CD4-positive, CD25-positive, alpha-beta regulatory T cell (primary cell): ENCODE measurements at regions not wholly inside any gene's neighbourhood (a gene's known extent, or its start where the extent isn't known, plus 50 kb on each side); places are given as distances from the start of the nearest gene placed in this dataset.

Experiments used
- ATAC-seq, 2 donors: fragments of 150-1000 bp; cut with Tn5 transposase; one replicate each; pipeline ENCODE4 v1.10.0; 2021; ENCODE audit warnings: low read depth in 2 of 2, moderate number of reproducible peaks in 2 of 2, moderate library complexity in 1 of 2
- DNase-seq, 3 donors: peaks; one replicate each; pipeline versions ENCODE4 v3.0.0 to v3.0.0-alpha.2; 2012 to 2022; ENCODE audit warnings: mixed read lengths in 1 of 3
- H3K27ac ChIP-seq: one replicate; pipeline ENCODE4 v1.7.0; 2013; ENCODE audit warnings: mild to moderate bottlenecking, low read length; ENCODE audit not compliant: insufficient read depth, poor library complexity, severe bottlenecking
- H3K27me3 ChIP-seq: one replicate; pipeline ENCODE4 v1.7.0; 2013; ENCODE audit warnings: low read length; ENCODE audit not compliant: control insufficient read depth, insufficient read depth
- H3K36me3 ChIP-seq: one replicate; pipeline ENCODE4 v1.7.0; 2013; ENCODE audit warnings: mild to moderate bottlenecking, low read length, moderate library complexity; ENCODE audit not compliant: control insufficient read depth, insufficient read depth
- H3K4me1 ChIP-seq: 2 replicates; pipeline ENCODE4 v1.7.0; 2013; ENCODE audit warnings: mild to moderate bottlenecking, low read length; ENCODE audit not compliant: insufficient read depth, control insufficient read depth, poor library complexity, severe bottlenecking
- H3K4me3 ChIP-seq: one replicate; pipeline ENCODE4 v1.7.0; 2013; ENCODE audit warnings: low read depth, mild to moderate bottlenecking, low read length, moderate library complexity
- H3K9me3 ChIP-seq, 2 experiments: 1 replicate in 1 of 2; 2 replicates in 1 of 2; pipeline ENCODE4 v1.7.0; 2013; ENCODE audit warnings: low read length in 2 of 2, mild to moderate bottlenecking in 1 of 2, moderate library complexity in 1 of 2; ENCODE audit not compliant: control insufficient read depth in 2 of 2
- H3K27ac Mint-ChIP-seq, 3 donors: one replicate each; pipeline ENCODE4 v1.8.0; 2020 to 2022; ENCODE audit warnings: mild to moderate bottlenecking in 3 of 3, mixed read lengths in 3 of 3, moderate library complexity in 2 of 3
- H3K27me3 Mint-ChIP-seq: one replicate; pipeline ENCODE4 v1.8.0; 2022; ENCODE audit warnings: mild to moderate bottlenecking, mixed read lengths
- H3K36me3 Mint-ChIP-seq: one replicate; pipeline ENCODE4 v1.8.0; 2020; ENCODE audit warnings: mixed read lengths
- H3K4me1 Mint-ChIP-seq, 4 donors: one replicate each; pipeline ENCODE4 v1.8.0; 2020 to 2022; ENCODE audit warnings: mixed read lengths in 4 of 4, mild to moderate bottlenecking in 1 of 4
- H3K4me3 Mint-ChIP-seq, 4 donors: one replicate each; pipeline ENCODE4 v1.8.0; 2020 to 2022; ENCODE audit warnings: mild to moderate bottlenecking in 4 of 4, mixed read lengths in 4 of 4, moderate library complexity in 3 of 4
- H3K9me3 Mint-ChIP-seq, 7 donors: one replicate each; pipeline ENCODE4 v1.8.0; 2020 to 2022; ENCODE audit warnings: mixed read lengths in 7 of 7, mild to moderate bottlenecking in 3 of 7, moderate library complexity in 2 of 7

- Mint-ChIP-seq H3K27ac (no peak overlapping the region), H3K36me3 (no peaks in the 10 kb centered on the region), H3K4me3 (no peak overlapping the region), H3K9me3 (peaks cover 0 to 4% (median 0%) of the 10 kb centered on the region in 7 donors), H3K27me3 (peaks cover 4% of the 10 kb centered on the region), H3K4me1 (no peaks in the 10 kb centered on the region)
- no peak for ATAC-seq
- H3K27ac ChIP-seq: no peak overlapping the region
- no peak overlapping the region for H3K4me3 ChIP-seq
- no peak for DNase-seq
- H3K4me1 ChIP-seq: no peaks in the 10 kb centered on the region
- H3K9me3 ChIP-seq: no peaks in the 10 kb centered on the region
- H3K36me3 ChIP-seq: no peaks in the 10 kb centered on the region
- H3K27me3 ChIP-seq: no peaks in the 10 kb centered on the region
Measured at GRCh38 chr18:72634500-72634899, 90.4 kb upstream of the CBLN2 start.

GRCh38 chr18:72630991-72631390 lies 86.8 kb upstream of the CBLN2 start:
- Histone ChIP-seq H3K27me3 (no peaks in the 10 kb centered on the region), H3K27ac (no peak overlapping the region), H3K9me3 (no peaks in the 10 kb centered on the region), H3K4me1 (no peaks in the 10 kb centered on the region), H3K36me3 (no peaks in the 10 kb centered on the region), H3K4me3 (no peak overlapping the region)
- H3K4me1 Mint-ChIP-seq: no peaks in the 10 kb centered on the region
- peaks cover 0 to 4% (median 0%) of the 10 kb centered on the region in 7 donors for H3K9me3 Mint-ChIP-seq
- no peak overlapping the region for H3K4me3 Mint-ChIP-seq
- DNase-seq (no peak), ATAC-seq (no peak)
- peaks cover 4% of the 10 kb centered on the region for H3K27me3 Mint-ChIP-seq
- H3K36me3 Mint-ChIP-seq: no peaks in the 10 kb centered on the region
- H3K27ac Mint-ChIP-seq: no peak overlapping the region

- H3K27ac ChIP-seq: no peak overlapping the region
- no peaks in the 10 kb centered on the region for H3K36me3 ChIP-seq
- H3K4me3 Mint-ChIP-seq: no peak overlapping the region
- H3K27me3 Mint-ChIP-seq: no peaks in the 10 kb centered on the region
- no peaks in the 10 kb centered on the region for H3K27me3 ChIP-seq
- H3K4me3 ChIP-seq: no peak overlapping the region
- H3K9me3 ChIP-seq: peaks cover 0 to 4% of the 10 kb centered on the region in 2 experiments
- ATAC-seq (no peak), DNase-seq (no peak)
- no peaks in the 10 kb centered on the region for H3K4me1 ChIP-seq
- peaks cover 0 to 6% (median 2%) of the 10 kb centered on the region in 7 donors for H3K9me3 Mint-ChIP-seq
- no peaks in the 10 kb centered on the region for H3K4me1 Mint-ChIP-seq
- H3K27ac Mint-ChIP-seq: no peak overlapping the region
- H3K36me3 Mint-ChIP-seq: no peaks in the 10 kb centered on the region
Measured at GRCh38 chr18:72623444-72623843, 79.3 kb upstream of the CBLN2 start.

GRCh38 chr18:72613534-72613930 lies 69.4 kb upstream of the CBLN2 start:
- no peaks in the 10 kb centered on the region for H3K4me1 ChIP-seq
- Mint-ChIP-seq H3K27ac (no peak overlapping the region), H3K27me3 (no peaks in the 10 kb centered on the region), H3K4me1 (no peaks in the 10 kb centered on the region), H3K36me3 (no peaks in the 10 kb centered on the region), H3K9me3 (peaks cover 0 to 10% (median 3%) of the 10 kb centered on the region in 7 donors), H3K4me3 (no peak overlapping the region)
- H3K27ac ChIP-seq: no peak overlapping the region
- H3K9me3 ChIP-seq: no peaks in the 10 kb centered on the region
- no peak for DNase-seq
- no peak for ATAC-seq
- no peaks in the 10 kb centered on the region for H3K27me3 ChIP-seq
- no peaks in the 10 kb centered on the region for H3K36me3 ChIP-seq
- no peak overlapping the region for H3K4me3 ChIP-seq

GRCh38 chr18:72612894-72613533 lies 68.9 kb upstream of the CBLN2 start:
- Mint-ChIP-seq H3K36me3 (no peaks in the 10 kb centered on the region), H3K4me1 (no peaks in the 10 kb centered on the region), H3K27ac (no peak overlapping the region), H3K9me3 (peaks cover 0 to 10% (median 3%) of the 10 kb centered on the region in 7 donors), H3K27me3 (no peaks in the 10 kb centered on the region), H3K4me3 (no peak overlapping the region)
- Histone ChIP-seq H3K36me3 (no peaks in the 10 kb centered on the region), H3K27ac (no peak overlapping the region), H3K4me3 (no peak overlapping the region), H3K4me1 (no peaks in the 10 kb centered on the region), H3K9me3 (no peaks in the 10 kb centered on the region), H3K27me3 (no peaks in the 10 kb centered on the region)
- no peak for DNase-seq
- no peak for ATAC-seq

GRCh38 chr18:72605376-72605775 lies 61.2 kb upstream of the CBLN2 start:
- H3K27me3 ChIP-seq: no peaks in the 10 kb centered on the region
- no peak for ATAC-seq
- Mint-ChIP-seq H3K9me3 (peaks cover 0 to 10% (median 7%) of the 10 kb centered on the region in 7 donors), H3K27ac (no peak overlapping the region), H3K4me1 (no peaks in the 10 kb centered on the region), H3K4me3 (no peak overlapping the region), H3K36me3 (no peaks in the 10 kb centered on the region), H3K27me3 (no peaks in the 10 kb centered on the region)
- H3K4me1 ChIP-seq: no peaks in the 10 kb centered on the region
- H3K4me3 ChIP-seq: no peak overlapping the region
- H3K9me3 ChIP-seq: no peaks in the 10 kb centered on the region
- H3K27ac ChIP-seq: no peak overlapping the region
- DNase-seq: no peak
- H3K36me3 ChIP-seq: no peaks in the 10 kb centered on the region

GRCh38 chr18:72601944-72602343 lies 57.8 kb upstream of the CBLN2 start:
- Histone ChIP-seq H3K27me3 (no peaks in the 10 kb centered on the region), H3K9me3 (peaks cover 0 to 10% of the 10 kb centered on the region in 2 experiments), H3K27ac (no peak overlapping the region), H3K4me1 (no peaks in the 10 kb centered on the region), H3K36me3 (no peaks in the 10 kb centered on the region), H3K4me3 (no peak overlapping the region)
- Mint-ChIP-seq H3K4me1 (no peaks in the 10 kb centered on the region), H3K4me3 (no peak overlapping the region), H3K9me3 (peaks cover 0 to 11% (median 6%) of the 10 kb centered on the region in 7 donors), H3K27me3 (no peaks in the 10 kb centered on the region), H3K27ac (no peak overlapping the region), H3K36me3 (no peaks in the 10 kb centered on the region)
- no peak for DNase-seq
- no peak for ATAC-seq

- H3K9me3 Mint-ChIP-seq: peaks cover 0 to 13% (median 10%) of the 10 kb centered on the region in 7 donors
- no peak for ATAC-seq
- no peaks in the 10 kb centered on the region for H3K36me3 Mint-ChIP-seq
Measured at GRCh38 chr18:72601481-72601880, 57.3 kb upstream of the CBLN2 start.

More at GRCh38 chr18:72601481-72601880, 57.3 kb upstream of the CBLN2 start:
- Histone ChIP-seq H3K9me3 (peaks cover 0 to 10% of the 10 kb centered on the region in 2 experiments), H3K4me1 (no peaks in the 10 kb centered on the region), H3K27ac (no peak overlapping the region), H3K4me3 (no peak overlapping the region), H3K27me3 (no peaks in the 10 kb centered on the region), H3K36me3 (no peaks in the 10 kb centered on the region)
- DNase-seq: no peak
- Mint-ChIP-seq H3K4me1 (no peaks in the 10 kb centered on the region), H3K27ac (no peak overlapping the region), H3K4me3 (no peak overlapping the region), H3K27me3 (no peaks in the 10 kb centered on the region)
